CD4-positive, alpha-beta T cell treated with Interleukin-17A for 1 hour (primary cell): ENCODE measurements at regions not wholly inside any gene's neighbourhood (a gene's known extent, or its start where the extent isn't known, plus 50 kb on each side); places are given as distances from the start of the nearest gene placed in this dataset.
A peak's percentile ranks its signal among the peaks of the same experiment; 100 is the strongest.

Source experiments
- DNase-seq: peaks from one replicate; pipeline ENCODE4 v3.0.0-alpha.2; 2020

DNA sequence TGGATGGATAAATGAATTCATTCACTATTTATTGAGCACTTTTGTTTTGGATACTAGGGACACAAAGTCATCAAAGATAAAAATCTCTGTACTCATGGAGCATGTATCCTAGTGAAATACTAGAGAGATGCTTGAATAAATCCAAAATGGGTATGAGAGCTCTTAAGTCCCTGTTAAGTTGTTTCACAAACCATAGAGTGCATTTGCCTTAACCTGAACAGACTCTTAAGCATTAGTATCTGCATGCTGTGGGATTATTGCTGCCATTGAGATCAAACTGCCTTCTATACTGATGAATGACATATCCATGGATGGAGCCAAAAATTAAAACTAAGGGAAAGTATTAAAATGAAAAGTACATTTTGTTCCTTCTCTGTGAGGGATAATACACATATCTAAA is 206.5 kb upstream of the KRR1 start:
- no peak for DNase-seq

DNA sequence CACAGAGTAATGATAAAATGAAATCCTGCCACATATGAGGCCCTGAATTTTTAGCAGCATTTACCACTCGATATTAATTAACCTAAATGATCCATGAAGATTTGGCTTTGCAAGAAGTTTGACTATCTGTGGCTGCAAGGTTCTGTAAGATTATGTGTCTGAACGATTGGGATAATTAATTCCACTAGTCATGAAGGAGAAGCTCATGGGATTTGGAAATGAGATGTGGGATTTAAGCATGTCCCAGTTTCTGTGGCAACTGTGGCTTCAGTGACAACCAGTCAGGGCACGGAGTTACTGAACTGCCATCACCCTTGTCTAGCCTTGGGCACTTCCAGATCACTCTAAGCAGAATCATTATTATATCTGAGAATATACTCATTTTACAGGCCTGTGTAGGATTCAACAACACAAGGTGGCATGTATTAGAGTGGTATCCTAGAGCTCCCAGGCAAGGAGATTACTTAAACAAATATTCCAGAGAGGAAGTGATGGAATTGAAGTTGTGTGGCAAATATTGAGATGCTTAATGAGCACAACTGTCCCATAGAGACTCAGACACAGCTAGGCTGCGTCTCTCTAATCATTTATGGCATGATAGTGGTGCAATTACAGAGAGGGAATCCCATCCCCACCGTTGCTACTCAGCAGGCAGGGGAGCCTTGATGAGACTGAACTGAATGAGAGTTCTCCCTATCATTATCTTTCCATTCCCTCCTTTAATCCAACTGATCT is 205.0 kb upstream of the KRR1 start:
- DNase-seq: no peak

DNA sequence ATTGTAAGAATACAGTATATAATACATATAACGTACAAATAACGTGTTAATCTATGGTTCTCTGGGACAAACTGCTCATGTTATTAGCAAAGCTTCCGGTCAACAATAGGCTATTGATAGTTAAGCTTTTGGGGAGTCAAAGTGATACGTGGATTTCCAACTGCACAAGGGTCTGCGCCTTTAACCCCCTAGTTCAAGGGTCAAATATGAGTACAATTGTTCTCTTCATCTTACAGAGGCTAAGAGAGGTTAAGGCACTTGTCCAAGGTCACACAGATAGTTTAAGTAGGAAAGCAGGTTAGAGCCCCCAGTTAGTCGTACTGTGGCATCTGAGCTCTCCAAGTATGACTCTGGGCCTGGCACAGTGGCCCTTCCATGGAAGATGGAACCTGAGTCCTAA is 204.3 kb upstream of the KRR1 start:
- DNase-seq: no peak

DNA sequence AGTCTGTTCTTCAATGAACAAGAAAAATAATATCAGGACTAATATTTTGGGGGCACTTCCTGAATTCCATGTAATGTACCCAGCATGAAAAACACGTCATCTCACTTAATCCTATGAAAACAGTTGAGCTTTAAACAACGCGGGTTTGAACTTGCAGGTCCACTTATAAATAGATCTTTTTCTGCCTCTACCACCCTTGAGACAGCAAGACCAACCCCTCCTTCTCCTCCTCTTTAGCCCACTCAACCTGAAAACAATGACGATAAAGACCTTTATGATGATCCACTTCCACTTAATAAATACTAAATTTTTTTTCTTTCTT is 203.9 kb upstream of the KRR1 start:
- DNase-seq: no peak

DNA sequence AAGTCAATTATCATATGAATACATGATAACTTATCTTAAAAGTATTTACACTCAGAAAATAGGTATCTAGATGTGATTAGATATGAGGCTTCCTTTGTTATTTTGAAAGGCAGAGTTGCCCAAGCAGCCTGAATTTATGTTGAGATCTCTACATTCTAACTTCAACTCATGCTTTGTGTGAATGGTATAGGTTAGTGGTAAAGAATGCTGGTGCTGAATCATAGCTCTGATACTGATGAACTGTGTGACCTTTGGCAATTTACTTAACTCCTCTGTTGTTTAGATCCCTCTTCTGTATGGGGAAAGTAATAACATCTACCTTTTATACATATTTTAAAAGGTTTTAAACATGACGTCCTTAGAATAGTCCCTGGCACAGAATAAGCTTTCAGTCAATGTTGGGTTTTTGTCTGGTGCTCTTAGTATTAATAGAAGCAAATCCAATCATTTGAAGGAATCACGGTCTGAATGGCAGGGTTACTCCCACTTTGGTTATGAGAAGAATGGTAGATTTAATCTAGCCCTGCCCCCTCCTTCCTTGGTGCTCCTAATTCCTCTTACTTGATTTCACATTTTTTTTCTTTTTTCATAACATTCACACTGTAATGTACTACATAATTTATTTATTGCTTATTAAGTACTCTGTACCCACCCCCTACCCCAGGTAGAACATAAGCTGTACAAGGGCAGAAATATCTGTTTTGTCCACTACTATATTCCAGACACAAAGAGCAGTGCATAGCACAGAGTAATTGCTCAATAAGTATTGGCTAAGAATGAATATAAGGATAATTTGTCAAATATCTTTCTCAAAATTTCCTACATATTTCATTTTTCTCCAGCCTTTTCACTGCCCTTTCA is 203.3 kb upstream of the KRR1 start:
- DNase-seq: no peak

DNA sequence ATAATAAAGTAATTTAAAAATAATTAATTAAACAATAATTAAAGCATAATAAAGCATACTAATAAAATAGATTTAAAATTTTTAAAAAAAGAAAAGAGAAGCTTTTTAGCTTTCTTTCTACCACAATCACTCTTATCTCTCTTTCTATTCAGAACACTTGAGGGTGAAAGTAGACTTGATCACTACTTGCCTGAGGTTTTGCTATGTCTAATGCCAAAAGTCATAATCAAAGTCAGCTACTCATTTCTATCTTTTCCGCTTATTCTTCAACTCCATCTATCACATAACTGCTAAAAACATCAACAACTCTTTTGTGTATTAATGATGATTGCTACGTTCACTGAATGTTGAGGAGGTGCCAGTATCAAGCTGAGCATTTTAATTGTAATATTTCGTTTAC is 202.0 kb upstream of the KRR1 start:
- no peak for DNase-seq

DNA sequence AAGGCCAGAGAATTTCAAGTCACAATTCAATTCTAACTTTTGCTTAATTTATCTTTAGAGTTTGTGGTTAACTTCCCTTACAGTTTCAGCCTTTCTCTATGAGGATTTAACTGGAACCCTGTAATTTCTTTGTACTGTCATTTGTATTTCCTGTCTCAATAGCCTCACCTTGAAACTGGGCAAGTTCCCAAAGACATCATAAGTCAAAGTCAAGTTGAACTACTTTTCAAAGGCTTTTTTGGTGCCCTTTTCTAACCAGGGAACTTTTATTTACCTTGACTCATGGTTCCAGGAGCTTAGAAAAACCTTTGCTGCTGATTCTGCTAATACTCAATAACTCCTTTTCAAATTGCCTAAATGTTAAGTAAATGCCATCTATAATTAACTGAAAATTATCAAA is 200.8 kb upstream of the KRR1 start:
- no peak for DNase-seq

DNA sequence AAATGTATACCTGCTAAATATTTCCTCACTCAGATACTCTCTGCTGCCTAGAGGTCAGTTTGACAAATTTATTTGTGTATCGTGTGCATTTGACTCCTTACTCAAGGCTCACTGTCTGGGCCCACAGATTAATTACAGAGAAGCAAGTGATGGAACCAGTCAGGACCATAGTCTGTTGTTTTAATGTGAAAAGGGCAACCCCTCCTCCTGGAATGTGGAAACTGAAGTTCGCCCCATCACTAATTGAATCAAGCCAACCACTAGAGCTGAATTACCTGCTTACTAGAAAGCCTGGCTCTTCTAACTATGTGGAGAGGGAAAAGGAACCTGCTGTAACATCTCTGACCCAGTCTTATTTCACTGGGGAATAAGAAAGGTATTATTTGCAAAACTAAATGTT is 199.9 kb upstream of the KRR1 start:
- DNase-seq: no peak

DNA sequence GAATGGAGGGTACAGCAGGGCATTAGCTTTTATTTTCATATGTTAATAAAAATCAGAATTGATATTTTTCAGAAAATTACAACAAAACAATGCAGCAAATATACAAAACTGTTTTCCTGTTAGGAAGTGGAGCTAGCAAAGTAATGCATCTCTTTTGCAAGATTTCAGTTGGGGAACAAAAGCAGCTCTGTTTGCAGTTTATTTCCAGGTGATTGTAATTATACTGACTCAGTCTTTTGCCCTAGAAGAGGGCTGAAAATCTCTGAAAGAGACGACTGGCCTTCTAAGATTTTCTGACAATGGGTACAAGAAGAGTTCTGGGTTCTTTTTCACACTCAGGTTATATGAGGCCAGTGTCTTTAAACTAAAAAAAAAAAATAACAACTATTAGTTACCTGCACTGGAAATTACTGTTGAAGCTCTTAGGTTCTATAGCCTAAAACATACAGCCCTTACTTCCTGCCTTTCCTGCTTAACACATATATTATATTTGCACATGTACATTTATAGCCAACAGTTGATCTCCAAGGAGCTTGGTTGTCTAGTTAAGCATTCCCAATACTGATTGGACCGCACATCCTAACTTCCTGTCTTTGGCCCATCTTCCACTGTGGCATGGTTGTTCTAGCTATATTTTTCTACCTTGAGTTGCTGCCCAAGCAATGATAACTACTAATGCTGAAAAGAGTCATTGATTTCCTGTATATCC is 199.1 kb upstream of the KRR1 start:
- no peak for DNase-seq

DNA sequence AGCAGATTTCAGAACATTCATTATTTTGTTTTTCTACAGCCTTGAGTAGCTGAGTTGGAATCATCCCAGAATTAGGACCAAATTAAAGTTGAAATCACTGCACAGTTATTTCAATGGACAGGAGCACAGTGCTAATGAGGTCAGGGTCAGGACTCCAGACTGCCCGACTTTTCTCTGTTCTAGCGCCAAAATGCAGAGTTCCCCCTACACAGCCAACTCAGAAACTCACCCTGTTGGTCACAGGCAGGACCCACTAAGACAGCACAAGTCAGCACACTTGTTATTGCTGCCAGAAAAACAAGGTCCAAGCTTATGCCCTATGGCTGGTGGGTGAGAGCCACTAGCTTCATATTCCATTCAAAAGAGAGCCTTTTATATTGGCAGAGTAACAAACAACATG is 198.1 kb upstream of the KRR1 start:
- DNase-seq: no peak

DNA sequence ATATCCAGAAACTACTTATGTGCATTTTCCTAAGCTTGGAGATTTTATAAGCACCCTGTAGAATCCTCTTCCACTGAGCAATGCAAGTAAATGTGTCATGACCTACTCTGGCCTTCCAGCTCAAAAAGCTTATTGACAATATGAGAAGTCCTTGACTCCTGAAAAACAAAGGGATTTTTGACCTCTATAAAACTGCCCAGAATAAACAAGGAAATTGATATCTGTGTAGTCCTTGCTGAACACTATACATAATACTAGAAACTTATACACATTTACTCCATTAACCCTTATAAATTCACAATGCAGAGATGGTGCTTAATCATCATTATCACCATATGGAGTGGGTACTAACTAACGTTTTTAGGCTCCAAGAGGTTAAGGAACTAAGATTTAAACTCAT is 197.4 kb upstream of the KRR1 start:
- no peak for DNase-seq

DNA sequence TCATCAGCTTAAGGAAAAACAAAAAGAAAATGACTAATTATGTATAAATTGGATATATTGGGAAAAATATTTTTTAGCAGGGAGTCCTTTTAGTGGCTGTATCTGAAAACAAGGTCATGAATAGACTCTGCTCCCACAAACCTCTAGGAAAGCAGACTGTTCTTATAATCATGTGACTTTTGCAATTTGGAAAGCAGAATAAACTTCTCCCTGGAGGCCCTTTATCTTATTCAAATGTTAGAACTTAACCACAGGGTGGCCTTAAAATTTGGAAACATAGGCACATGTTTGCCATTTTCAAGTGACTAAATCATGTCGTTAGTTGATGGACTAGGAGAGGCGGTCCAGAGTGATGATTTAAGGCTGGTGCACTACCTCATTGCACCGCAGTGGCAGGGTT is 196.6 kb upstream of the KRR1 start:
- no peak for DNase-seq

DNA sequence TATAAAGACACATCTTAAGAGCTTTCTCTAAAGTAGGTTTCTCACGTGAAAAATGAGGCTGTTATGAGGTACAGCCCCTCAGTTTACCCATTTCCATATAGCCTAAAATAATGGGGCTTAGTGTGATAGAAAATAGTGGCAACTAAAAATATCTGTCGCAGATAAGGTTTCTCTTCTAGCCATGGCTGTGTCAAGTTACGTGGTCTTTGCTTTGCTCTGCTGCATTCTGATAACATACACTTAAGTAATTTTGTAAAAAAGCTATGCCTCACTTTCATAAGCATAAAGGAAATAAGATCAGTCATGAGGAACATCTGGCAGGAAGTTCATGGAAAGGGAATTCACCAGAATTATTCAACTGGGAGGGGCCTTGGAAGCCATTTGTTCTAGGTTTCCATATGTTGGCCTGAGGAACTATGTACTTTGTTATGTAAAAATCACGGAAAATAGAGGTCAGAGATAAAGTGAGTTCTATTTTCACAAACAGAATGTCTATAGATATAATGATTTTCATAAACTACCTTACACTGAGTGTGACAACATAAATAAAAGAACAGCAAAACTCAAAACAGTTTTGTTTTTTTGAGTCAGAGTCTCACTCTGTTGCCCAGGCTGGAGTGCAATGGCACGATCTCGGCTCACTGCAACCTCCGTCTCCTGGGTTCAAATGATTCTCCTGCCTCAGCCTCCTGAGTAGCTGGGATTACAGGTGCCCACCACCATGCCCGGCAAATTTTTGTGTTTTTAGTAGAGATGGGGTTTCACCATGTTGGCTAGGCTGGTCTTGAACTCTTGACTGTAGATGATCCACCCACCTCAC is 195.6 kb upstream of the KRR1 start:
- DNase-seq: no peak

DNA sequence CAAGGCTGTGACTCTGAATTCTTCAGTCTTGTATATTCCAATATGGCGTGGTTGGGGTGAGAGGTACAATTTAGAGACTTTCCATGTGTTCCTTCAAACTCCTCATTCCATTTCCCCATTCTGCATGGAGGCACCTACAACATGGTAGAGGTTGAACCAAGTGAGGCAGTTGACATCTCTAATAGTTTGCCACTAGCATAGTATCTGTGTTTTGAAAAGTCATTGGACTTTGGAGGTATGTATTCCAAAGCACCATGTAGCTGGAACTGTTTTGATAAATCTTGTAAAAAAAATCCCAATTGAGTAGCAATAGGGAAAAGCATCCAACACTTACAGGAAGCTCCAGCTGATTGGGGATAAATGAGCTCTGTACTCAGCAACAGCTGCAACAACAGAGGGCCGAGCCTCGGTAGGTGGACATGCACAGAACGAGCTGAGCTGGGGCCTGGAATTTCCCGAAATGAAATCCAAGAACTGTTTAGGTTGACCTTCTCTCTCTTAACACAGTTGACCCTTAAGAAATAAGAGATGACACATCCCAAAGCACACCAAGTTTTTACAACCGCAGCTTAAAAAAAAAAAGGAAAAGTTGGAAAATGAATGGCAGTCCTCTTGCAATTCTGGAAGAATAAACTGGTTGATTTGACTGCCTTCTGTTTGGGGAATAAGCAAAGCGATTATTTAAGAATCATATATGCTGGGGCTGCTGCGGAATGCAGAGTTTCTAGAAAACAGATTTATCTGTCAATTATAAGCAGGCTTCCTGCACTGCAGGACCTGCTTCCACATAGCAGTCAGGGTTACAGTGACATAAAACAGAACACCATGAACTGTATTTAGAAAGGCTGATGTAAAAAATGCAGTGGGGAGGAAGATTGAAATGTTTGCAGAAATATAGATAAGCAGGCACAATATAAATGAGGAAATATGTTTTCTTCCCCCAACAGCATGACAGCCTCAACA is 194.6 kb upstream of the KRR1 start:
- no peak for DNase-seq

DNA sequence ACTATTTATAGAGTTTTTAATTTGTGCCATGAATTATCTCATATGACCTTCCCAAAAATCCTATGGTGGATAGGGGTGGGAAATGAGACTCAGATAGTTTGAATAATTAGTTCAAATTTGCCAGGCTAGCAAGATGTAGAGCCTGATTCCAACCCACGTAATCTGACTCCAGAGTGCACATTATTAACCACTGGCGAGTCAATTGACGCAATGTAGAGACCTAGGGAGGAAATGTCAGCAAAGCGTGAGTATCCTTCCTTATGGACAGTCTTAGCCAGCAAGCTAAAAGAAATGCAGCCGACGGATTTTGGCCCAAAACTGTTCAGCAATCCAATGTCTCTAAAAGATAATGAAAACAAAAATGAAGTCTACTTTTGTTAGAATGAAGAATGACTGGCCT is 193.3 kb upstream of the KRR1 start:
- DNase-seq: no peak

DNA sequence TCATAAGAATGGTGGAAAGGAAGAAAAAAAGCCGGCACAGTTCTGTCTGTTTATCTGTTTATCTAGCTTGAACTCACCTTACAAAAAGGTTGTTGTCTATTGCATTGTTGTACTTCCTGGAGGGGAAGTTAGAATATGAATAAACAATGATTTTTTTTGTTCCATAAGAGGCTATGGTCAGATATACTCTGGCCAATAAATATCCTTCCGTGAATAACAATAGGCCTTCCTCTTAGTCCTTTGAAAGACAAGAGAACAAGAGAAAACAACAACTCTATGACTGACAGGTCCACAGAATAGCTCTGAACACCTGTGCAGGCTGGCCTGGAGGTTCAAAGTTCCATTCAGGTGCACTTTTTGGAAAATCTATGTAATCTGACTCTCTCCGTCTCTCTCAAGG is 192.8 kb upstream of the KRR1 start:
- no peak for DNase-seq

DNA sequence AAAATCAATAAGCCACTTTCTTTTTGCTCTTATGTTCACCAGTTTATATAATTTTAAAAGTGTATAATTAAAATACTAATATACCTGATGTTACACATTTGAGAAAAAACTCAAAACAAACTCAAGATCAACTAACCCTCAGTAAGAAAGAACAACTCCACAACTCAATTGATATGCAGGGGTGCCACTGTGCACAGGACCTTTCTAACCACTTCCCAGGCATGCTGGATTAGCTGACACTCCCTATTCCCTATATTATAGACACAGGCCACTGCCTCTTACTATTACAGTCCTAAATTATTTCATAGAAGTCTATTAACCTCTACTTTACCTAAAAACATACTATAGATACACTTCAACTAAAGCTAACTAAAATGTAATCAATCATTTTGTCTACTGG is 191.7 kb upstream of the KRR1 start:
- no peak for DNase-seq

DNA sequence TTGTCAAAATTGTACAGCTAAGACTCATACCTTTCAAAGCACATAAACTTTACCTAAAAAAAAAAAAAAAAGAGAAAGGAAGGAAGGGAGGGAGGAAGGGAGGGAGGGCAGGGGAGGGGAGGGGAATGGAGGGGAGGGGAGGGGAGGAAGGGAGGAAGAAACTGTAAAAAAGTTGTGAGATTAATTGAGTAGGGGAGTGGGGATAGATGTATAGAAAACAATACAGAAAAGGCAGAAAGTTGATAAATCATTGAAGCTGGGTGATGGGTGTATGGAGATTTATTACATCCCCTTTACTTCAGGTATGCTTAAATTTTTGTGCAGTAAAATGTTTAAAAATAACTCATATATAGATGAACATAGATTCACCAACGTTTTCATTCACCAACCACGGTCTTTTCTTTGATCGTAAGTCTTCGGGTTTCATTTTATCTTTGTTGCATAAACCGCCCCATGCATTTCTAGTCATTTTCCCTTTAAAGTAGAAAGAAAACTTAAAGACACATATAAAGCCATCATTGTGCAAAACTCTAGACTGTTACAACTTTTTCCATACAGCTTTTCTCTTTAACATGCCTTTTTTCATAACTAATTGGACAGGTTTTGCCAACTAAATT is 191.2 kb upstream of the KRR1 start:
- DNase-seq: peak; percentile 8

DNA sequence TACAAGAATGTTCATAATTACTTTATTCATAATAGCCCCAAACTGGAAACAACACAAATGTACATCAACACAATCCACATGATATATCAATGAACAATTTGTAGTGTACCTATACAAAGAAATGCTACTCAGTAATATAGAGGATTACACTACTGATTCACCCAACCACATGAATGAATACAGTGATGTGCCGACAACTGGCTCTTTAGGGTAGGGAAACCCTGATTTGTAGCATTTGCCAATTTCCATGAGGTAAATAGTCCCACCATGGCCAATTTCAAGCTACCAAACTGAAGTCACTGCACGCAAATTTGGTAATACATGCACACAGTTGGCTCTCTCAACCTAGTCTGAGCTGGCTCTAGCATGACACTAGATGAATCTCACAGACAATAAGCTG is 190.4 kb upstream of the KRR1 start:
- DNase-seq: no peak

DNA sequence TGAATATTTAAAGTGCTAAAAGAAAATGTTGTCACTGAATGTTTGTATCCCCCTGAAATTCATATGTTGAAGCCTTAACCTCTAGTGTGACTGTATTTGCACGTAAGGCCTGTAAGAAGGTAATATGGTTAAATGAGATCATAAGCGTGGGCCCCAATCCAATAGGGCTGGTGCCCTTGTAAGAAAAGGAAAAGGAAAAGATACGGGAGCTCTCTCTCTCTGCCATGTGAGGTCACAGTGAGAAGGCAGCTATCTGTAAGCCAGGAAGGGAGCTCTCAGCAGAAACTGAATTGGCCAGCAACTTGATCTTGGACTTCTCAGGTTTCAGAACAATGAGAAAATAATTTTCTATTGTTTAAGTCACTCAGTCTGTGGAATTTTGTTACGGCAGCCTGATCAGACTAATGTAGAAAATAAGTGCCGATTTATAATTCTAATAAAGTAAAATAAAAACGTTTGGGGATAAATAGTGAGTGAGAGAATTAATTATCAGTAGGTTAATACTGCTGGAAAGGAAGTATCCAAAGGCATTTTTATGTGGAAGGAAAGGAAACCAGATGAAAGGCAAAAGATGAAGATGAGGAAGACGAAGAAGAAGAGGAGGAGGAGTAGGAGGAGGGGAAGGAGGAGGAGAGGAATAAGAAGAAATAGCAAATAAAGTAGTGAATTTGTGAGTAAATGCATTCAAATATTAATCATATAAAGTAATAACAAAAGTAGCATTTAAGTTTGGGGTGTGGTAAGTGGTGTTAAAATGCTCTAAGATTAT is 188.5 kb upstream of the KRR1 start:
- no peak for DNase-seq

DNA sequence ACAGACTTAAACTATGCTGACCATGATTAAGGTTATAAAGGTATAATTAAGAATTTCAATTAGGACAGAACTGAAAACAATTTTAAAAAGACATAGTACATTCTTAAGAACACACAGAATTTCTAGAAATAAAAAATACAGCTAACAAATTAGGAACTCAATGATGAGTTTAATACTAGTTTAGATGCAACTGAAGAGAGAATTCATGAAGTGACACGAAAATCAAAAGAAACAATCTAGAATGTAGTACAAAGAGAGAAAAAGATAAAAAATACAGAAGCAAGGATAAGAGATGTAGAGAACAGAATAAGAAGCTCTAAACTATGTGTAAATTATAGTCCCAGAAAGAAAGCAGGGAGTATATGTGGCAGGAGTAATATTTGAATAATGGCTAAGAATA is 187.8 kb upstream of the KRR1 start:
- DNase-seq: no peak
